GM19351 (cell line): ENCODE measurements at regions not wholly inside any gene's neighbourhood (a gene's known extent, or its start where the extent isn't known, plus 50 kb on each side); places are given as distances from the start of the nearest gene placed in this dataset.

Experiments
- ATAC-seq: cut with Tn5 transposase; IDR thresholded peaks from one replicate; pipeline ENCODE4 v1.9.1; 2021; ENCODE audit warnings: mild to moderate bottlenecking, moderate library complexity; ENCODE audit not compliant: unreplicated experiment

DNA sequence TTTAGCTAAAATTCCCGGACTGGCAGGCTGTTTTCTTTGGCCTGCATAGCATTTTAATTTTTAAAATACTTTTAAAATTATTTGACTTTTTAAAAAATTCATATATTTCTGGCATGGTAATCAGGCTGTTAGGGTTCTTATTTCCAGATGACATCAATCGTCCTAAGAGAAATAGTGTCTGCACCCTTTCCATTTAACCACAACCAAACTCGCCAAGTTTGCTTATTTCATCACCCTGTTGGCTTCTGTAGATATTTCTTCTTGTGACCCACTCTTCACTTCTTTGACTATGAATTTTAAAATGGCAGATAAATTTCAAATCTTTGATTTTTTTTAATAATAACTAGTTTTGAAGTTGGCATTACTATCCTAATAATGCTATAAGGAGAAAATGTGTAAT lies 675.7 kb upstream of the FTMT start:
- ATAC-seq: no peak

DNA sequence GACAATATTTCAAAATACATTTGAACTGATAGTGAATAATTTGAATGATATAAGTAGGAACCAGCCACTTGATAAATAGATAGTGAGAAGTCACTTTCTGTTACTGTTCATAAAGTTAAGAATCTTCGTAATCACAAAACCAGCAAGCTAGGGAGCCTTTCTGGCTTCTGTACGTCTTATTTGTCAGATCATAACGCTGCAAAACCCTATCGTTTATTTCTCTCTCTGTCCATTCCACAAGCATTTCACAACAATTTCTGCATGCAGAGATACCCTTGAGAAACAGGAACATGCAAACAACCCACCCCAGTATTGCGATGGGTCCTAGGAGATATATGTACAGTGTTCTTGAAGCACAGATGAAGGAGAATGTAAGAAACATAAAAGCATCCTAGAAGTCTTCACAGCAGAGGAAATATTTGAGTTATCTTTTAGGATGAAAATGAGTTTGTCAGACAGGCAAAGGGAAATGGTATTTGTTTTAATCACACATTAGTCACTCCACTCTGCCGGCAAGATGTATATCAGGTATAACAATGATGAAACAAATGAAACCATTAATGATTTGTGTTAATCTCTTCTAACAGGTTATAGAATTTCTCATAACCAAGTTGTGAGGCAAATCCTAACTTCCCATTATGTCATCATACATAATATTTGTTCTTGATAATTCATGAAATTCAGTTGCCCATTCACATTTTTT lies 668.7 kb upstream of the FTMT start:
- no peak for ATAC-seq

DNA sequence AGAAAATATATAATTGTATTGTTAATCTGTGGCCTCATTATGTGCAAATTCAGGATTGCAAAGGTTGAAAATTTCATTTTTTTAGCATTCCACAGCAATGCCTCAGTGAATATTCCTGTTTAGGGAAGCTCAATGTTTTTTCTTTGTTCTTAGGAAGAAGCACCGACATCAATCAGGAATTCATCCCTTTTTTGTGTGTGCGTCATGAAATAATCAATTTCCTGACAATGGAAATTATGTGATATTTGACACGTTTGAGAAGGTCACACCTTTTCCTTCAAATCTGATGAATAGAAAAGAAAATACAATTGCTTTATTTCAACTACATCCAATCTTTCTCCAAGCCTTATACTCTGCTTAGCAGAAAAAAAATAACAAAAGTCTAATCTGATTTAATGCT lies 662.8 kb upstream of the FTMT start:
- ATAC-seq: no peak

DNA sequence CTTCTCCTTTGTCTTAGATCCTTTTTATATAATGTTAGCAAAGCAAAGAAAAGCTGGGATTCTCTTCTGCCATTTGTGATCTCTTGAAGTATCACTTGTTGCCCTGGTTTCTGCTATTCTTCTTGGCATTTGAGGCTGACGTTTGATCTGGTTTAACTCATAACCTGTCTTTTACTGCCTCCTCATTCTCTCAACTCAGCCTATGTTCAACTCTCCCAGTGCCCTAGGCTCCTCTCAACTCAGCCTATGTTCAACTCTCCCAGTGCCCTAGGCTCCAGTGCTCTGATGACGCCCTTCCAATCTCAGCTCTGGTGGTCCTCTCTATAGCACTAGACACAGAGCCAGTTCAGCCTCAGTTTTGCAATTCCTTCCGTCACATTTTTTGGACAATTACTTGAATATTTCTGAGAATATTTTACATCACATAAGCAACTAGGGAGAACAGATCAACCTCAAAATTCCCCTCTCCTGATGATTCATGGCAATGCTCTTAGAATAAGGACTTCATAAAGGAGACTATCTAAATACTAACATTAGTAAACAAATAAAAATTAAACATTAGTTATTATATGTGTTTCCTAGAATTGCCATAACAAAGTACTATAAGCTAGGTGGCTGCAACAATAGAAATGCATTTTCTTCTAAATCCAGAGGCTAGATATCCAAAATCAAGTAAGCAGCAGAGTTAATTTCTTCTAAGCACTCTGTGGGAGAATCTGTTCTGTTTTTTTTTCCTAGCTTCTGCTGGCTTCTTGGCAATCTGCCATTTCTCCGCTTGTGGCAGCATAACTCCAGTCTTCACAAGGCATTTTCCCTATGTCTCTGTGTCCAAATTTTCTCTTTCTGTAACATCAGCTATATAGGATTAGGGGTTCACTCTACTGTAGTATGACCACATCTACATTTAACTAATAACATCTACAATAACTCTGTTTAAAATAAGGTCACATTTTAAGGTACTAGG lies 662.1 kb upstream of the FTMT start:
- ATAC-seq: no peak

DNA sequence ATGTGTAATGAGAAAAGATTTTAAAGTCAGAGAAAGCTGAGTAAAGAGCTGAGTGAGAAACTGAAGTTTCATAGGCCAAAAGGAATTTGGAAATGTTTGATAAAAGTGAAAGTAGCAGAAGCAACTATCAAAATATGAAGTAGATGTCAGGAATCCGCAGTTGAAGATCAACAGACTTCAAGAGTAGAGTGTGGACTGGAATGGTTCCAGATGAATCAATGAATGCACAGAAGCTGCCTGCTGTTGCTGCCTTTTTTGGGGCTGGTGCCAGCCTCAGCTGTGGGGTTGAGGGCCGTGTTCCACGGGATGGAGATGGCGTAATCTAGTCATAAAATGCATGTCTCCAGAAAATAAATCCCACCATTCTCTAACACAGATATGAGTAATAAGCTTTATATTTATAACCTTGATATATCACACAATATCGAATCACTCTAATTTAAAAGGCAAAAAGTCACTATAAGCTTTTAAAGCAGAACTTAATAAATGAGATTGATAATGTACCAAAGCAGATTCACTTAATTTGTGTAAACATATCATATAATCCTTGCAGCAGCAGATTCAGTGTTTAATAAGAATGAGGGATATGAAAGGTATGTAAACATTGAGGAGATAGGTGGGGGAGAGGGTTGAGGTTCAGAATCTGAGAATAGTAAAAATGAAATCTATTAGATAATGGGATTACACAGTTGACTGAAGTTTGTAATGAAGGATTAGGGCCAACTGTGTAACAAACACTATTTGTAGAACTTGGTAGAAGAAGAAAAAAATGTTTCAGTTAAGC lies 652.3 kb upstream of the FTMT start:
- no peak for ATAC-seq

DNA sequence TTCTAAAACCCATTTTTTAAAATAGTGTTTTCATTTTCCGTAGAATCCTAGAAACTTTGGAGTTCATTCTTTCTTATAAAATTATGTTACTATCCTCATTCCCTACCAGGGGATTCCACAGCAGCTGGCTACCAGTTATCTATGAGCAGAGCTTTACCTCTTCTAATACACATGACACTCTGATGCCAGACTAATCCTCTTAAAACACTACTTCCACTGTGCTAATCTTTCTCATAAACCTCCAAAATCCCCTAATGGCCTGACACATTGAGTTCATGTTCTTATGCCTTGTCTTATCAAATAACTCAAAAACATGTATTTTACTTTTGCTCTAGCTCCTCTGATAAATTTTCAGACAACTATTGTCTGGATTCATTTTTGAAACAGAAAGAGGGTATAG lies 633.6 kb upstream of the FTMT start:
- ATAC-seq: no peak

DNA sequence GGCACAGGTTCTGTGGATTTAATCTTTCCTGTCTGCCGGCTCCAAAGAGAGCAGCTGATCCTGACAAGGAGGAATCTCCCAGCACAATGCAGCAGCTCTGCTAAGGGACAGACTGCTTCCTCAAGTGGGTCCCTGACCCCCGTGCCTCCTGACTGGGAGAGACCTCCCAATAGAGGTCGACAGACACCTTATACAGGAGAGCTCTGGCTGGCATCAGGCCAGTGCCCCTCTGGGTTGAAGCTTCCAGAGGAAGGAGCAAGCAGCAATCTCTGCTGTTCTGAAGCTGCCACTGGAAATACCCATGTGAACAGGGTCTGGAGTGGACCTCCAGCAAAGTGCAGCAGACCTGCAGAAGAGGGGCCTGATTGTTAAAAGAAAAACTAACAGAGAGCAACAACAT lies 630.2 kb upstream of the FTMT start:
- ATAC-seq: no peak

DNA sequence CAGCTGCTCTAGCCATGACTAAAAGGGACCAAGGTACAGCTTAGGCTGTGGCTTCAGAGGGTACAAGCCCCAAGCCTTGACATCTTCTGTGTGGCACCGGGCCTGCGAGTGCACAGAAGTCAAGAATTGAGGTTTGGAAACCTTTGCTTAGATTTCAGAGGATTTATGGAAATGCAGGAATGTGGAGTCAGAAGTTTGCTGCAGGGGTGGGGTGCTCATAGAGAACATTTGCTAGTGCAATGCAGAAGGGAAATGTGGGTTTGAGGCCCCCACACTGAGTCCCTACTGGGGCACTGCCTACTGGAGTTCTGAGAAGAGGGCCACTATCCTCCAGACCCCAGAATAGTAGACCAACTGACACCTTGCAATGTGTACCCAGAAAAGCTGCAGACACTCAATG lies 624.9 kb upstream of the FTMT start:
- ATAC-seq: no peak

DNA sequence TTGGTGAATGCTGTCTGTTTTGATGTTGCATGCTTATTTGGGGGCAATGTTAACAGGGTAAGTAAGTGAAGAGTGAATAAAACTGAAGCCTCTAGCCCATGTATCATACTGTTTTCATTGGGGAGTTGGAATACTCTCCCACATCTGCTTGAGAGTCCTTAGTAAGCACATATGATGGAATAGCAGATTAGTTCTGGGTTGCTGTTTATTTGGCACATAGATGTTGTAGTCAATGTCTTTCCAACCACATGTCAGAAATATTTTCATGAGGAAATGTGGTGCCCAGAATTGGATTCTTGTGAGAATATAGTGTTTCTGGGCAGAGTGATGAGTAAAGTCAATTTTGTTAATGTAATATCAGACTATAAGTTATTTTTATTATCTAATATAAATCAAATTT lies 611.7 kb upstream of the FTMT start:
- no peak for ATAC-seq

DNA sequence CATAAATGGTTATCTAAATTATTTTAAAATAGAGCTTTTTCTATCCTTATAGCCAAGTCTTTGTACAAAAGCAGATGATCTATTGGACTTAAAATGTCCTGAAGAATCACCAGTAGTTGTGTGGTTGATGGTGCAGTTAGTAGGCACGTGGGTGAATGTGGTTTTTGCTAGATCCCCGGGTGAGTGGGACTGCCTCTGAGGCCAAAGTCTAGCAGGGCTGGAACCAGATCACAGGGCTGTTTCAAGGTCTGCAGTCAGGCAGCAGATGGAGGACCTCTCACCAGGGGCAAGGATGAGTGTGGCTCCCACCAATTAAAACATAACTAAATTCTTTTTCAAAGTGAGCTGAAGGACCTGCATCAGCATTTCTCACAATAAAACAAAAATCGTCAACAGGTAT lies 604.7 kb upstream of the FTMT start:
- no peak for ATAC-seq

DNA sequence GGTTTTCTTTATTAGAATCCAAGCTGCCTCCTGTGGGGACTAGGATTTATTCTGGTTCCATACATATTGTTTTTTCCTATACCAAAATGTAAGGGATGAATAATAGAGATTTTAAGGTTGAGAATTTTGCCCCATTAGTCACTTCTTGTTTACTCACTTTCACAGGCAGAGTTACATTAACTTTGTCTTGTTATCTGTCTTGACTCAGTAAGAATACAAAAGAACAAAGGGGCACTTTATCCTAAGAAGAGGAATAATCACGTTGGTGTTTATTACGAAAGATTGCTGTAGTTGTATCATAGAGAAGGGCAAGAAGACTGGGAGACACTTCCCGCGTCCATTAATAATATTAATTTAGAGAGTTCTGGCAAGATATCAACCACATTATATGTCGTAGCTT lies 599.7 kb upstream of the FTMT start:
- ATAC-seq: no peak

DNA sequence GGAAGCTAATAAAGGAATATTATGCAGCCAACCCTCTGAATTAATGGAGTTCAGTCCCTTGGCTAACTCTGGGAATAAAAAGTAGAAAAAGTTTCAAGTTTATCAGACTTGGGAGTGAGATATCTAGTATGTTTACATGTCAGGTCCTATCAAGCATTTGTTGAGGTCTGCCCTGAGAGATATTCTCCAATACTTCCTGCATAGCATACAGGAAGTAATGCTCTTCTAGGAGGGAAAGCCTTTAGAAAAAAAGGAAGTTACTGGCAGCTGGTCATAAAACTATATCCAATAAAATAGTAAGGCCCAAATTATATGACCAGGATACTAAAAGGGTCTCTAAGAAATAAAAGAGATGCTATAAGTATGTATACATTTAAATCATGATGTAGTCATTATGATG lies 594.1 kb upstream of the FTMT start:
- ATAC-seq: no peak

DNA sequence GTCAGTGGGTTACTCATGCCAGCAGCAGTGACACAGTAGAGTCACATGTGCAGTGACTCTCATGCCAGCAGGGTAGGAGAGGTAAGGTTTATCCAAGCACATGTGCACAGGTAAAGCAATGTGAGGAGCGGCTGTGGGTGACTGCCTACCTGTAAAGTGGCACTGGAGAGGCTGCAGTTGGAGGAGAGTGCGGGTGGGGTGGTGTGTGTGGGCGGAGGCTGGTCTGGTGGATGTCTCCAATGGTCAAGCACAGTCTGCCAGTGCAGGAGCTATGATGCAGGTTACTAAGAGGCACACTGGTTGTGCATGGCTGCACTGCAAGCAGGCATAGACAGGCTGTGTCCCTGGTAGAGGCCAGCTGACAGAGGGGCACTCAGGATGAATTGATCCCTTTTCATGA lies 588.2 kb upstream of the FTMT start:
- ATAC-seq: no peak

DNA sequence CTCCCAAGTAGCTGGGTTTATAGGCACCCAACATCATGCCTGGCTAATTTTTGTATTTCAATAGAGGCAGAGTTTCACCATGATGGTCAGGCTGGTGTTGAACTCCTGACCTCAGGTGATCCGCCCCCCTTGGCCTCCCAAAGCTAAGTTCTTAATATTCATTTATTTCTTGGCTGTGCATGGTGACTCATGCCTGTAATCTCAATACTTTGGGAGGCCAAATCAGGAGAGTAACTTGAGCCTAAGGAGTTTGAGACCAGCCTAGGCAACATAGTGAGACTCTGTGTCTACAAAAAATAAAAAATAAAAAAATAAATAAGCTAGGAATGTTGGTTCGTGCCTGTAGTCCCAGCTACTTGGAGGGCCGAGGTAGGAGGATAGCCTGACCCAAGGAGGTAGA lies 587.1 kb upstream of the FTMT start:
- no peak for ATAC-seq

DNA sequence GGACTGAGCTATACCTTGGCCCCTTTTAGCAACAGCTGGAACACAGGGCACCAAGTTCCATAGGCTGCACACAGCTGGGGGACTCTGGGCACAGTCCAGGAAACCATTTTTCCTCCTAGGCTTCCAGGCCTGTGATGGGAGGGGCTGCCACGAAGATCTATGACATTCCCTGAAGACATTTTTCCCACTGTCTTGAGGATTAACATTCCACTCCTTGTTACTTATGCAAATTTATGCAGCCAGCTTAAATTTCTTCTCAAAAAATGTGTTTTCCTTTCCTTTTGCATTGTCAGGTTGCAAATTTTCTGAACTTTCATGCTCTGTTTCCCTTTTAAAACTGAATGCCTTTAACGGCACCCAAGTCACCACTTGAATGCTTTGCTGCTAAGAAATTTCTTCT lies 580.1 kb upstream of the FTMT start:
- no peak for ATAC-seq

DNA sequence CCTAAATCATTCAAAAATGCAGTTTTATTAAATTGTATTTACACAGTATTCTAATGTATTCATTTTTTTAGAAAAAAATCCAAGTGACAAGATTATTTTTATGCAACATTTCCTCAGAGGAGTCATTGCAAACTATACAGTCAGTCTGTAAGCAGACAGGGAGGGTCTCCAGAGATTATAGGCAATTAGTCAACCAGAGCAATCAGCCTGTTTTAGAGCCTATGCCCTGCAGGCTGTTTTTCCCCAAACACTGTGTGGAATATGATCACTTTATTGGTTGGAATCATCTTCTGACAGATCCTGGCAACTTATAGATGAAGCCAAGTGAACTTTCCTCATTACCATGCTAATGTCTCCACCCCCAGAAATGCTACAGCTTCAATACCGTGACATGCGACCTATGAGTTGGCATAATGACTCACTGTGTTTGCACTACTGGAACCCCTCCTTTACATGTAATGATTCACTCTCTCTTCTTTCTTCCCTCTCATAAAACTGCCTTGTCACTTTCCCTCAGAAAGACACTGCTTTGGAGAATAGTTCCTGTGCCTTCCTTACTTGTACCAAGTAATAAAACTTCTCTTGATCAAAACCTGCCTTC lies 577.7 kb upstream of the FTMT start:
- no peak for ATAC-seq

DNA sequence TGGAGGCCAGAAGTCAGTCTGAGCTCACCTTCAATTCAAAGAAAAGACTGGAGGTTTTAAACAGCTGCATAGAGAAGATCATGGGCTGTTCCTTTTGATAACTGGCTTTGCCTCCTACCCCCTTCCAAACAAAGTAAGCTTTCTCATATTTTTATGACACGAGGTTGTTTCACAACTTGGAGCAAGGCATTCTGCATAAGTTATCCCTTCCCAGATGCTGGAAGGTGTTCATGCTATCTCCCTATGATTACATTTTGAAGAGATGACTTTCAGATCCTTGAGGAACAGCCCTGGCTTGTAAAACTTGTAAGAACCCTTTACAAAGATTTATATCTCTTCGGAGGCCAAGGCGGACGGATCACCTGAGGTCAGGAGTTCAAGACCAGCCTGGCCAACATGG lies 571.9 kb upstream of the FTMT start:
- no peak for ATAC-seq

DNA sequence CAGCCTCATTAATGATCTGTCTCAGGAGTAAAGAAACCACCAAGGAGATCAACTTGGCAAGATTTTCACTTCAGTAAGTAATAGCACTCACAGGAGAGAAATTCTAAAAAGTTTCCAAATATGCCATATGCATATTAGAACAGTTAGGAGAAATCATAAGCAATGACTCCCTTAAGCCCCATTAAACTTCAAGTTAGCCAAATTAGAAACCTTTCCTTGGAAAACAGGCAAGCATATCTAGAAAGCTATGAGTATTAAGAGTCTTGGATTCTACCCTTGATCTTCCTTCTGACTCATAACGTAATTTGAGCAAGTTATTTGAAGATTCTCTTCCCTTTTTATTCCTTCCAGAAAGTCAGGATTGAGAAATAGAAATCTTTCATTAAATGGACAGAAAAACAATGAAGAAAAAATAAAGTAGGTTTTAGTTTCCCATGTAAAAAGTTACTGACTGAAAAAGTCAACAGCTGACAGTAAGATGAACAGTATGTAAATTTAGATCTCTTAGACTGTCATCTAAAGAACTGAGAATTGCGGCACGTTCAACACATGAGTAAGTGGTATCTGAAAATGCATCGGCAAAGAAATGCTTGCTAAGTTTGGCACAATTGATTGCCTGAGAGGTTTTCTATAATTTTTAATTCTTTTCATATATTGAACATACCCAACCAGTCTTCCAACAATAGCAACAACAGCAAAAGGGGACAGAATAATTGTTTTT lies 565.7 kb upstream of the FTMT start:
- no peak for ATAC-seq

DNA sequence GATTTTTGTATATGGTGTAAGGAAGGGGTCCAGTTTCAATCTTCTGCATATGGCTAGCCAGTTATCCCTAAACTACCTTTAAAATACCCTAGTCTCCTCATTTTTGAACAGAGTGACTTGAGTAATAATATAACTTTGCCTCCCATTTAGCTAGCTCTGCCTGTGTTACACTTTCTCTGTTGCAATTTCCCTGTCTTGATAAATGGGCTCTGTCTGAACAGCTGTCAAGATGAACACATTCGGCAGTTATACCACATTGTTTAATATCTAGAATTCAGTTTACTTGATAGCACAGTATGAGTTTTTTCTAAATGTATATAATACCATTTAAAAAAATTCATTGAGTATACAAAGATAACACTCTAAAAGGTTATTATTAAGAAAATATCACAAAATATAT lies 562.9 kb upstream of the FTMT start:
- ATAC-seq: no peak

DNA sequence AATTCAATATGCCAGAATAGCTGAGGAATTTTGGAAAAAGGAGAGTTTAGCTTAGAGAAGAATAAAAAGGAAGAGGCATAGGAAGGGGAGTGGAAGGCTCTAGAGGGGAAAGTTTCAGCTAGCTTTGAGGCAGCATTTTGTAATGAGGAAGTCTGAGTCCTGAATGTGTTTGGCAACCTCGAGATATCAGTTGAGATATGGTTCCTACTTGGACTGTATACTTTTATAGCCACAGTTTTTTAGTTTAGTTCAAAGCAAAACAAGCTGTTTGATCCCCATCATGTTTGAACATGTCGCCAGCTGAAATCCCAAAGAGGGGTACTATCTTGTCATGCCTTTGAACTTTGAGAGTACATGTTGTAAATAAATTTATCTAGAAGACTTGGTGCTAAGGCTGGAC lies 559.0 kb upstream of the FTMT start:
- no peak for ATAC-seq

DNA sequence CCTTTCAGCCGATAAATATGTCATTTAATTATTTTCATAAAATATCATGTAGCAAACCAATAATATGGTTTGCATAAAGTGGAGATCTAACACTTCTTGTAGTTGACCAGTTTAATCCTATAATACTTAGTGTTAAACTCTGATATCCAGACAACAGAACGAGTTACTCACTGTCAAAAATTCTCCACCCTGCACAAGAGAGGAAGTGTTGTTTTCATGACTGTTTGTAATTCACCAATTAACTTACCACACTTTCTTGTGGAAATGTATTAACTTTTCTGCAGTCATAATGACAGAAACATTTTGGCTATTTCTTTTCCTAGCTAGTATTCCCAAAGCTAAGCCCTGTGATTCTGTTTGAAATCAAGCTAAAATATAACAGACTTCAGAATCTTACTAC lies 555.3 kb upstream of the FTMT start:
- ATAC-seq: no peak
